Kidney glomerular epithelial cell (primary cell): ENCODE measurements at regions not wholly inside any gene's neighbourhood (a gene's known extent, or its start where the extent isn't known, plus 50 kb on each side); places are given as distances from the start of the nearest gene placed in this dataset.
A peak's percentile ranks its signal among the peaks of the same experiment; 100 is the strongest.

Experiments
- DNase-seq: peaks from one replicate; lab custom pipeline; 2025; lab: John Stamatoyannopoulos, UW

DNA sequence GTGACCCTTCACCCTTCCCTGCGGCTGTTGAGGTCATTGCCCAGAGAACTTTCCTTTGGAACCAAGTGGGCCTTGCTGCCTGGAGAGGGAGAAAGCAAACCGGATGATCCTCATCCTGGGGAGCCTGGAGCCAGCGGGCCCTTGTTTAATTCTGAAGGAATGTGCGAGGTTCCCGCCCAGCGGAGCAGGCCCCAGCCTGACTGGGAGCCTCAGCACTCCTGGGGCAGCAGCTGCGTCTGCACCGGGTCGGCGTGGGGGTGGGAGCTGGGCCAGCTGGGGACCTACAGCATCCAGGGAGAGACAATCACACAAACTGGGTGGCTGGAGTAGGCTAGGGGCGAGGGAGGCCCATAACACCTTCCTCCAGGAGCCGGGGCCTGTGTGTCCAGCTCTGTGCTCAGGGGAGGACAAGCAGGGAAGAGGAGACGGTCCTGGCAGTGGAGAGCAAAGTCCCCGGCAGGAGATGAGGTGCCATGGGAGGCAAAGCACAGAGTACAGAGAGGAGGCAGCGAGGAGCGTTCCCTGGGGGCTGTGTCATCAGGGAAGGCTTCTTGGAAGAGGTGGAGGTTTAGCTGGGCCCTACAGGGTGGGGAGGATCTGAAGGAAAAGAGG, 61.9 kb upstream of the HAAO start:
- DNase-seq, result no peak

DNA sequence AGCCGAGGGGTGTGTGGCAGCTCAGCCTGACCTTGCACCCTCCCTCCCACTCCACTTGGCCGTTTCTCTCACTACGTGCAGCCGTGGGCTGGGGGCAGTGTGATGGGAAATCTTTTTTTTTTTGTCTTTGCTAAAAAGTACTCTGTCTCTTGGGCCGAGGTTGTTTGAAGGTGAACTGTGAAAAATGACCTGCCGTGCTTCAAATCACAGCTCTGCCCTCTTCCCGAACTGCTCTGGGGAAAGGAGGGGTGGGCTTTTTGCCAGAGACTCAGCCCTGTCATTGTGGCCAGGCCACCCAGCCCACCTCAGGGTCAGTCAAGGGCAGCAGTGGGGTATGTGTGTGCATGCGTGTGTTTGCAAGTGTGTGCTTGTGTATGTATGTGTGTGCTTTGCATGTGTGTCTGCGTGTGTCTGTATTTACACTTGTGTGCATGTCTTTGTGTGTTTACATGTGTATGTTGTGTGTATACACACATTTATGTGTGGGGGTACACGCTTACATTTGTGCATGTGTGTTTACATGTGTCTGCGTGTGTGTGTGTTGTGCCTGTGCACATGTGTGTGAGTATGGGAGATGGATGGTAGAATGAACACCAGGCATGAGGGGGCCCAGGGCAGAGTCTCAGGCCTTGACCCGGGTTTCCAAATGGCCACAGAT, 61.3 kb upstream of the HAAO start:
- no peak for DNase-seq

DNA sequence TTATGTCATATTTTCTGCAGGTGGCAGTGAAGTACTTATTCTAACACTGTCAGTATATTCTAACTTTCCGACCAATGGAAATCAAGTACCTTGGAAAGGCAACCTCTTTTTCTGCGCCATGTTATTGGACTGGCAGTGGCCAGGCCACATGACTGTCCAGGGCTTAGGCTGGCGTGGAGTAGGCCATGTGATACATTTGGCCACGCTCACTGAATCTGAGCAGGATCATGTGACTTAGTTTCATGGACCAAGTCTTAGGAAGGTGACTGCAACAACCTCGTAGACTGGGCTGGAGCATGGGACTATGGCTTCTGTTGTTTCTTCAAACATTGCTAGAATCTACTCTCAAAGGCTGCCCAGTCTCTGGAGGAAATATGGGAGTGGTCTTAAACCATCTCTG, 60.4 kb upstream of the HAAO start:
- no peak for DNase-seq

DNA sequence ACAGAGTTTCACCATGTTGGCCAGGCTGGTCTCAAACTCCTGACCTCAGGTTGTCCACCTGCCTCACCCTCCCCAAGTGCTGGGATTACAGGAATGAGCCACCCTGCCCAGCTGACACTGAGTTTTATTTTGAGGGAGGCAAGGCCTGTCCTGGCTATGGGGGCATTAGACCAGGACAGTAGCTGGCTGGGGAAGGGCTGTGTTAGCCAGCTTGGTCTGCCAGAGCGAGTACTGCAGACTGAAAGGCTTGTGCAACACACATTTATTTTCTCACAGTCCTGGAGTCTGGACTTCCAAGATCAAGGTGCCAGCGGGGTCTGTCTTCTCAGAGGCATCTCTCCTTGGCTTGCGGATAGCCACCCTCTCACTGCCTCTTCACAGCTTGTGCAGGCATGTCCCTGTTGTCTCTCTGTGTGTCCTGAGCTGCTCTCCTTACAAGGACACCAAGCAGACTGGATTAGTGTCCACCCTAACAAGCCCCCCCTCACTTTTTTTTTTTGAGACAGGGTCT, 59.4 kb upstream of the HAAO start:
- no peak for DNase-seq

DNA sequence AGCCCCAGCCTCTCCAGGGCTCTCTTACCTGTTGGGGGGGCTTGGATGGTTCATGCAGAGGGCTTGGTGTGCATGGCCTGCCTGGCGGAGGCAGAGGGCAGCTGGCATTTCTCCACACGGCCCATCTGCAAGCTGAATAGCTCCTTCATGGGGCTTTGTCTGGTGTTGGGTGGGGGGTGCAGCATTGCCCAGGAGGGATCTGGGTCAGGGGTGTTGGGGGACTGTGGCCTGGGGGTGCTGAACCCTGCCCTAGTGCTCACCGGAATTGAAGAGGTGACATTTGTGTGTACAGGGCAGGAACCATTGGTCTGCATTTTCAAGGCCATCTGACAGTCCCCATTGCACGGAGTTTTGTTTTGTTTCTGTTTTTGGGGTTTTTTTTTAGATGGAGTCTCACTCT, 58.8 kb upstream of the HAAO start:
- no peak for DNase-seq

DNA sequence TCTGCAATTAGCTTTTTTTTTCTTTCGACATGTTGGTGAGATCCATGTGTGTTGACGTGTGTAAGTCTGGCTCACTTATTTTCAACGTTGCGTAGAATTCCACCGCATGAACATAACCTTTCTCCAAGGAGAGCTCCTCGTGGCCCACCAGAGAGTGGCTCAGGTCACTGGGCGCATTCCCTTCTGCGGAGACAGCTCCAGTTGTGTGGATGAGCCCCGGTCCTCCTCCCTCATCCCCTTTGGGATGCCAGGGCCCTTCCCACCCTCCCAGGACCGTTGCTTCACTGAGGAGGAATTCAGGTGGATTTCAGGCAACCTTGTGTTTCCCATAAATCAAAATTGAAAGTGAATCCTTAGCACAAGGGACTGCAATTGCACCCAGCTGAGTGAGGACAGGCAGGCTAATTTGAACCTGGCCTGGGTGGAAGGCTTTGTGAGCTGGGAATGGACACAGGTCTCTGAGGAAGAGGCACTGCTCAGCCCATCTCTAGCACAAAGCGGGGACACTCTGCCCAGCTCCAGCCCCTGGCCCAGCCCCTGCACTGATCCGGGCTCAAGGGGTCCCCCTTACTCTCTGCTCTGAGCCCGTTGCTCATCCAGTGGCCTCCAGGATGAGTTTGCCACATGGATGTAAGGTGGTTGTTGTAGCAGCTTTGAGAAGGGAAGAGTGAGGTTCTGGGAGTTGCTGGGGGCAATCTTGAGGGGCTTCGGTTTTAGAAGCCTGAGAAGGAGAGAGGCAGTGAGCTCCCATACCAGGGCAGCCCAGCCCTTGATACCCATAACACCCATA, 57.8 kb upstream of the HAAO start:
- DNase-seq, result no peak

DNA sequence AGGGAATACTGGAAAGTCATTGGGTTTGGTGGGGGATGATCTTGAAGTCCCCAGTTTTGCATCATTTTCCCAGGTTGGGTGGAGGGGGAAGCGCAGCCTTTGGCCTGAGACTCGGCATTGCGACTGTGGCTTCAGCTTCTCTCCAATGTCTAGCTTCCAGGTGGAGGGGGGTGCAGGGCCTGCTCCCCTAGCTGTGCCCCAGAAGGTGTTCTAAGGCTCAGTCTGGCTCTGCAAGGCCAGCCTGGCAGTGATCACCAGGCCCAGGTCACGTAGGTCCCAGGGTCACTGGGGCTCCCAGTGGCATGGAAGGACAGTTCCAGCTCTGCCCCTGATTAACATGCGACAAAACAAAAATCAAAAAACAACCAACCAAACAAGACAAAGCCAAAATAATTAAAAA, 56.9 kb upstream of the HAAO start:
- DNase-seq, result no peak

DNA sequence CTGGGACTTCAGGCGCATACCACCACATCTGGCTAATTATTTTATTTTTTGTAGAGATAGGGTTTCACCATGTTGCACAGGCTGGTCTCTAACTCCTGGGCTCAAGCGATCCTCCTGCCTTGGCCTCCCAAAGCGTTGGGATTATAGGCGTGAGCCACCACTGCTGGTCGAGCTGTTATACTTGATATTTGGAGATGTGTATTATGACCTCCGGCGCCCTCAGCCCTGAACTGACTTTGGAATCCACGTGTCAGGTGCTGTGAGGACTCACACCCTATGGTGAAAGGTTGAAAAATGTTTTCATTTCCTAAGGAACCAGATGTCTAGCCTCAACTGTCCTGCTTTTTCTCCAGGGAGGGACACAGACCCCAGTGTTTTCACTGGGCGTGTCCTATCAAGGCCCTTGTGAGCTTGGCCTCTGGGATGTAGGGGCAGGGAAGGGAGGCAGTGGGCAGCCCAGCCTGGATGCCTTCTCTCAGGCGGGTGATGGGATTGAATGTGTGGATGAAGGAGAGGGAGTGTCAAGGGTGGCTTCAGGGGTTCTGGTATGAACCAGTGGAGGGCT, 56.4 kb upstream of the HAAO start:
- no peak for DNase-seq

DNA sequence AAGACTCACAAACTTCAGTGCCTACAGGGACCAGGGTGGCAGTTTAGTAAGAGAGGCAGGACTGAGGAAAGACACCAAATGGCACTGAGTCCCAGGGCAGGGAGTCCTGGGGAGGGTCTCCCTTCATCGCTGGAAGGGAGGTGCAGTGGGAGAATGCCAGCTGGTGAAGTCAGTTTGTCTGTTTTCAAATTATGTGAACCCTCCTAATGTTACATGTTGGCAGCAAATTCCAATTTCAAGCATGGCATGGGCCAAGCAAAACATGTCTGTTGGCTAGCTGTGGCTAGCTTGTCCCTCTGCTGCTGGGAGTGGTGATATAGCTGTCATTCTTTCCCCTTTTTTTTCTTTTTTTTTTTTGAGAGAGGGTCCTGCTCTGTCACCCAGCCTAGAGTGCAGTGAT, 55.9 kb upstream of the HAAO start:
- DNase-seq, result no peak

DNA sequence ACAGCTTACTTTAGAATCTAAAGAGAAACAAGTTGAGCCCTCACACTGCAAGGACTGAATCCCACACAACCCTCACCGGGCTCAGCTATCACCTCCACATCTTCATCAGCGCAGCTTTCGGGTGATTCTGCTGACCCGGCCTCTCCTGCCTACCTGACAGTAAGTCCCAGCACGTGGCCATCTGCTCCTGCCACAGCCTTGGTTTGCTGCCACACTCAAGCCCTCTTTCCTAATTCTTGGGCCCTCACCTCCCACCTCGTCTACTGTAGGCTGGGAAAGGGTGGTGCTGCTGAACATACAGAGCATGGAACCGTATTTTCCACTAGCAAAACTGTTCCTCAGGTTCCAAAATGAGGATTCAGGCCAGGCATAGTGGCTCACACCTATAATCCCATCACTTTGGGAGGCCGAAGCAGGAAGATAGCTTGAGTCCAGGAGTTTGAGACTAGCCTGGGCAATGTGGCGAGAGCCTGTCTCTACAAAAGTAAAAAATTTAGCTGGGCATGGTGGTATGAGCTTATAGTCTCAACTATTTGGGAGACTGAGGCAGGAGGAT, 55.3 kb upstream of the HAAO start:
- no peak for DNase-seq

DNA sequence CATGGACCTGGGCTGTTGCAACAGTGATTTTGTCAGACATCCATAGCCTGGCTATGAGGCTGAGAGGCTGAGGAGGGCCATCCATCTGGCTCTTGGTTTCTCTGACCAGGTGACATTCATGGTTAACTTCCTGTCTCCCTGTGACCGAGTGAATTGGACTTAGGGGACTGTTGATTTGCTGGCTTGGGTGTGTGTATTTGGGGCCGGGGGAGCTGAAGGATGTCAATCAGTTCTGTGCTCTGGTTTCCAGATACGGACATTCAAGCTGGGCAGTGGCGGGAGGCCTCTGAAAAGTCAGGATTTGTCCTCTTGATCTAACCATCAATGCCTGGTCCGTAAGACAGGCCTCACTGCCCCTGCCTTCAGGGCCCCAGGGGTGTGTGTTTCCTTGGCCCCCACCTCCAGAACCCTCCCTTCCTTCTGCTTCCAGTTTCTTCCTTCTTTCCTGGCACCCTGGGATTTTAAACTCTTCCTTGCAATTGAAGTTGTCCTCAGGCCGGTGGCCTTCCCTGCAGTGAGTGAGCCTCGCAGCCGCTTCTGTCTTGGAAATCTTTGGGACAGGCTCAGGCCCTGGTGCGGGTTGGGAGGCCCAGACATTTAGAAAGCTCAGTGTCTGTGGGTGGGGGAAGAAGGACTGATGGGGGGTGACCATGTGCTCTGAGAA, 54.7 kb upstream of the HAAO start:
- DNase-seq, result no peak

DNA sequence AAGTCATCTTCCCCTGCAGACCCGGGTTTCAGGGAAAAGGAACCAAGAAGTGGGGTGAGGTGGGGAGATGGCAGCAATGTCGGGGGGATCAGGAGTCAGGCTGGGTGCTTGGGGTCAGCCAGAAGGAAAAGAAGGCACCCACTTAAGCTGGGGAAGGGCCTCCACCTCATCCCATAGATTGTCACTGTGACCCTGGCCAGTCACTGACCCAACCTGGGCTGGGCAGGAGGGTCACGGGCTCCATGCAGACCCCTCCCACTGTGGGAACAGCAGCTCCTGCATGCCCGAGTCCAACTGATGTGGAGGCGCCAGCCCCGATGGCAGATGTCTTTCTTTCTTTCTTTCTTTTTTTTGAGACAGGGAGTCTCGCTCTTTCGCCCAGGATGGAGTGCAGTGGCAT, 53.6 kb upstream of the HAAO start:
- DNase-seq, result no peak

DNA sequence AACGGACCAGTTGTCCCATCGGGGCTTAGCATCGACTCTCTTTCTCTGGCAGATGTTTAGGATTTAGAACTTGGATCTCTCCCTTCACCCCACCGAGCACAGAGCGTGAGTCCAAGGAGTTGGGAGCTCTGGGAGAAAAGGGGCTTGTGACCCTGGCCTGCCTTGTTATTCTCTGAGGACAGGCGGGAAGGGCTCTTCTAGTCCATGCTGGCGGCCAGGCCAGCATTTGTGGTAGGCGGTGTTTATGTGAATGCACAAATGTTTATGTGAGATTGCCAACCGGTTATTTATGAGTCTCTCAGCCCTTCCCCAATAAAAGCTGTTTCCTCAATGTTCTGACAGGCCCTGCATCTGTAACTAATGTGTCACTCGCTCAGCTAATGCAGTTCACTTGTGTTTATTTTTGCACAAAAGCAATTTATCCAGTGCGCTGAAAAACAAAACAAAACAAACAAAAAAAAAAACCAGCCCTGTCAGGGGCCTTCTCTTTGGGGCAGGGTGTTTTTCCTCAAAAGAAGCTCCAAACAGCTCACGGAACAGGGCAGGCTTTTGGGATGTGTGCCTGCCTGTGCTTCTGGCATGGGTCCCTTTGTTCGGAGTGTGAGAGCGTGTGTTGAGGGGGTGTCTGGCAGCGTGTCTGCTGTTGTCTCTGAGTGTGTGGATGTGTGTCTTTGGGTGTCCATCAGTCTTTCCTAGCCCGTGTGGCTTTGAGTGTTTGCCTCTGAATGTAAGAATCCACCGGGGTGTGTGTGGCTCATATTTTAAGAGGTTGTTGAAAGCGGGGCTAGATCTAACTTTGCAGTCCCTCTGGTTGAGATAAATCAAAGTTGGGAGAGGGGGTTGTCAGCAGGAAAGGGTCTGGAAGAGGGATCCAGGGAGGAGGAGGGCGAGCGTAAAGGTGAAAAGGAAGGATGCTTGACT, 52.8 kb upstream of the HAAO start:
- no peak for DNase-seq

DNA sequence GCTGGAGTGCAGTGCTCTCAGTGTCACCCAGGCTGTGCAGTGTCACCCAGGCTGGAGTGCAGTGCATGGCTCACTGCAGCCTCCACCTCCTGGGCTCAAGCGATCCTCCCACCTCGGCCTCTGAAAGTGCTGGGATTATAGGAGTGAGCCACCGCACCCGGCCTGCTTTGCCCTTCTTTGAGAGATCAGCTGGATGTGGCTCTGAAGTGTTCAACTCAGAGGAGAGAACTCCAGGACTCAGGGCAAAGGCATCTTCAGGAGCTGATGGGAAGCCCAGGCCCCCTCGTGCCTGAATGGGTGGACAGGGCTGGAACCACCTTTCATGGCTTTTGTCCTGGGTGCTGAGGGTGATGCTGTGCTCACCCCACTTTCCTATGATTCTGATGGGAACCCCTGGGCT, 52.0 kb upstream of the HAAO start:
- DNase-seq, result no peak

DNA sequence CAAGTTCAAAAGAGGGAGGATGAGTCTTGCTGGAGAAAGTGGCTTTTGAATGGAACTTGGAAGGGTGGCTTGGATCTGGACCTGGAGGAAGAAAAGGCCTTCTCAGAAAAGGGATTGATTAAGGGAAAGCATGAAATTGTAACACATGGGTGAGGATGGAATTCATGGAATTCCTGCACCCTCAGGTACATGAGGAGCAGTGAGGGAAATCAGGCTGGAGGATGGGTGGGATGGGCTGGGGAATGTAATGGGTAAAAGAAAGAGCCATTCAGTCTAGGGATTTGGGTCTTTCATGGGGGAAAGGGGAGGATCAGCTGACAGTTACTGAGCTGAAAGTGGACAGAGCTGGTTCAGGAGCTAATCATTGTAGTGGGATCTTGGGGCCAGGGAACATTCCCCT, 51.2 kb upstream of the HAAO start:
- DNase-seq, result peak; percentile 13

DNA sequence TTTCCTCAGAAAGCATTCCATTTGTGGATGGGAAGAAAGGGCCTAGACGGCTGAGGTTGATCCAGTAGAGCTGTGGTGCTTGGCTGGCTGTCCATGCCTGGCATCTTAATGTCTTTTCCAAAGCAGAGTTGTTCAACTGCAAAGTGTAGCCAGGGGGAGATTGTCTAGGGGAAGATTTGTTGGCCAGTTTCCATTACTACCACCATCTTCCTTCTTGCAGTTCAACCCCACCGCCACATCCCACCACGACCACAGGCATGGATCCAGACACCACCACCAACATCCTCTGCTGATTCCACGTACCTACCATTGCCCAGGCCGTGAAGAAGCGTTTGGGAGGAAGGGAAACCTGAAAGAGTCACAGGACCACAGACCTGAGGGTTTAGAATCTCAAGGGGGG, 50.7 kb upstream of the HAAO start:
- no peak for DNase-seq

DNA sequence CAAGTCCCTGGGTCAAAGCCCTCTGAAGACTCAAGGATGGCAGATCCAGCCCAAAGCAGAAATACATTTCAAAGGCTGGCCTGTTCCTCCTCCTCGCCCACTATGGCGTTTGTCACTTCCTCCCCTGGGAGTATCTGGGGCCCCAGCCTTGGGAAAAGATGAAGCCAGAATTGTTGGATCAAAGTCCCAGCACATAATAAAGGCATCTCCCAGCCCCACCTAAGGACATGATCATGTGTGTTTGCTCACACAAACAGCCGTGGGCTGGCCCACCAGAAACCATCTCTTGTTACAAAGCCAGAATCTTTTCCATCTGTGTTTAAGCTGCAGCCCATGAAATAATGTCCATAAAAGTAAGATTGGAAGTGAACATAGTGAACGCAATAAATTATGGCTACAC, 50.1 kb upstream of the HAAO start:
- no peak for DNase-seq
